ENCODE measurements at regions not wholly inside any gene's neighbourhood (a gene's known extent, or its start where the extent isn't known, plus 50 kb on each side); places are given as distances from the start of the nearest gene placed in this dataset.

DNA sequence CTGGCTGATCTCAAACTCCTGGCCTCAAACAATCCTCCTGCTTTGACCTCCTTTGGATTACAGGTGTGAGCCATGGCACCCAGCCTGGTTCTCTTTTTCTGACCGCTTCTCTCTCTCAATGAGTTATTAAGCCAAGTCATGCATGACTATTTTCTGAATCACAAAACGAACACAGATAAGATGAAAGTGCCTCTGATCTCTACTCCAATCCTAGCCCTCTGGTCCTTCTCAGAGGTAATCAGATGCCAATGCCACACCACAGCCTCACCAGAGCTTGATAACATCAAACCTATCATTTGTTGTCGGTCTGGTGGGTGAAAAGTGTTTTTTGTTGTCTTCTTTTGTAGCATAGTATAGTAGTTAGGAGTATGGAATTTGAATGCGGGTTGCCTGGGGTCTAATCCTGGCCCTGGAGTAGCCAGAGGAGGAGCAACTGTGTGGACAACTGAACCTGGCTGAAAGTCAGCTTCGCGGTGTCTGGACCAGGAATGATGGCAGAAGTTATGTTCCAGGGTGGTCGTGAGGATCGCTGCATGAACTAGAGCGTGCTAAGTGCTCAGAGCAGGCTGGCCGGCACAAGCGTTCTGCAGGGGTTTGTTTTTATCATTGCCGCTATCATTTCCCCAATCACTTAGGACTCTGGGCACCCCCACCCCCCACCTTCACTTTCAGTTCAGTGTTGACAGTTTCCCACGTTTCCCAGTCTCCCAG is 77.9 kb downstream of the SPRING1 start:
- TF ChIP-seq, protein P1, sequence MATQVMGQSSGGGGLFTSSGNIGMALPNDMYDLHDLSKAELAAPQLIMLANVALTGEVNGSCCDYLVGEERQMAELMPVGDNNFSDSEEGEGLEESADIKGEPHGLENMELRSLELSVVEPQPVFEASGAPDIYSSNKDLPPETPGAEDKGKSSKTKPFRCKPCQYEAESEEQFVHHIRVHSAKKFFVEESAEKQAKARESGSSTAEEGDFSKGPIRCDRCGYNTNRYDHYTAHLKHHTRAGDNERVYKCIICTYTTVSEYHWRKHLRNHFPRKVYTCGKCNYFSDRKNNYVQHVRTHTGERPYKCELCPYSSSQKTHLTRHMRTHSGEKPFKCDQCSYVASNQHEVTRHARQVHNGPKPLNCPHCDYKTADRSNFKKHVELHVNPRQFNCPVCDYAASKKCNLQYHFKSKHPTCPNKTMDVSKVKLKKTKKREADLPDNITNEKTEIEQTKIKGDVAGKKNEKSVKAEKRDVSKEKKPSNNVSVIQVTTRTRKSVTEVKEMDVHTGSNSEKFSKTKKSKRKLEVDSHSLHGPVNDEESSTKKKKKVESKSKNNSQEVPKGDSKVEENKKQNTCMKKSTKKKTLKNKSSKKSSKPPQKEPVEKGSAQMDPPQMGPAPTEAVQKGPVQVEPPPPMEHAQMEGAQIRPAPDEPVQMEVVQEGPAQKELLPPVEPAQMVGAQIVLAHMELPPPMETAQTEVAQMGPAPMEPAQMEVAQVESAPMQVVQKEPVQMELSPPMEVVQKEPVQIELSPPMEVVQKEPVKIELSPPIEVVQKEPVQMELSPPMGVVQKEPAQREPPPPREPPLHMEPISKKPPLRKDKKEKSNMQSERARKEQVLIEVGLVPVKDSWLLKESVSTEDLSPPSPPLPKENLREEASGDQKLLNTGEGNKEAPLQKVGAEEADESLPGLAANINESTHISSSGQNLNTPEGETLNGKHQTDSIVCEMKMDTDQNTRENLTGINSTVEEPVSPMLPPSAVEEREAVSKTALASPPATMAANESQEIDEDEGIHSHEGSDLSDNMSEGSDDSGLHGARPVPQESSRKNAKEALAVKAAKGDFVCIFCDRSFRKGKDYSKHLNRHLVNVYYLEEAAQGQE (IDR thresholded peaks at IDR 0.05; ENCODE audit: insufficient replicate concordance, low read depth) = no peak
- TF ChIP-seq, protein P2, sequence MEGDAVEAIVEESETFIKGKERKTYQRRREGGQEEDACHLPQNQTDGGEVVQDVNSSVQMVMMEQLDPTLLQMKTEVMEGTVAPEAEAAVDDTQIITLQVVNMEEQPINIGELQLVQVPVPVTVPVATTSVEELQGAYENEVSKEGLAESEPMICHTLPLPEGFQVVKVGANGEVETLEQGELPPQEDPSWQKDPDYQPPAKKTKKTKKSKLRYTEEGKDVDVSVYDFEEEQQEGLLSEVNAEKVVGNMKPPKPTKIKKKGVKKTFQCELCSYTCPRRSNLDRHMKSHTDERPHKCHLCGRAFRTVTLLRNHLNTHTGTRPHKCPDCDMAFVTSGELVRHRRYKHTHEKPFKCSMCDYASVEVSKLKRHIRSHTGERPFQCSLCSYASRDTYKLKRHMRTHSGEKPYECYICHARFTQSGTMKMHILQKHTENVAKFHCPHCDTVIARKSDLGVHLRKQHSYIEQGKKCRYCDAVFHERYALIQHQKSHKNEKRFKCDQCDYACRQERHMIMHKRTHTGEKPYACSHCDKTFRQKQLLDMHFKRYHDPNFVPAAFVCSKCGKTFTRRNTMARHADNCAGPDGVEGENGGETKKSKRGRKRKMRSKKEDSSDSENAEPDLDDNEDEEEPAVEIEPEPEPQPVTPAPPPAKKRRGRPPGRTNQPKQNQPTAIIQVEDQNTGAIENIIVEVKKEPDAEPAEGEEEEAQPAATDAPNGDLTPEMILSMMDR (IDR thresholded peaks at IDR 0.05; ENCODE audit: insufficient read depth, low read length) = no peak
- TF ChIP-seq POLR2AphosphoS5 (IDR thresholded peaks at IDR 0.05; ENCODE audit: low read depth) (no peak), SPI1 (IDR thresholded peaks at IDR 0.05; ENCODE audit: borderline replicate concordance, low read depth) (no peak), GABPA (IDR thresholded peaks at IDR 0.05; ENCODE audit: low read depth) (no peak)

Measured in HL-60 (cell line).